HG02623 (cell line): ENCODE measurements at regions not wholly inside any gene's neighbourhood (a gene's known extent, or its start where the extent isn't known, plus 50 kb on each side); places are given as distances from the start of the nearest gene placed in this dataset.

Source experiments
- ATAC-seq: cut with Tn5 transposase; IDR thresholded peaks from one replicate; pipeline ENCODE4 v1.9.1; 2021; ENCODE audit warnings: moderate library complexity; ENCODE audit not compliant: unreplicated experiment

DNA sequence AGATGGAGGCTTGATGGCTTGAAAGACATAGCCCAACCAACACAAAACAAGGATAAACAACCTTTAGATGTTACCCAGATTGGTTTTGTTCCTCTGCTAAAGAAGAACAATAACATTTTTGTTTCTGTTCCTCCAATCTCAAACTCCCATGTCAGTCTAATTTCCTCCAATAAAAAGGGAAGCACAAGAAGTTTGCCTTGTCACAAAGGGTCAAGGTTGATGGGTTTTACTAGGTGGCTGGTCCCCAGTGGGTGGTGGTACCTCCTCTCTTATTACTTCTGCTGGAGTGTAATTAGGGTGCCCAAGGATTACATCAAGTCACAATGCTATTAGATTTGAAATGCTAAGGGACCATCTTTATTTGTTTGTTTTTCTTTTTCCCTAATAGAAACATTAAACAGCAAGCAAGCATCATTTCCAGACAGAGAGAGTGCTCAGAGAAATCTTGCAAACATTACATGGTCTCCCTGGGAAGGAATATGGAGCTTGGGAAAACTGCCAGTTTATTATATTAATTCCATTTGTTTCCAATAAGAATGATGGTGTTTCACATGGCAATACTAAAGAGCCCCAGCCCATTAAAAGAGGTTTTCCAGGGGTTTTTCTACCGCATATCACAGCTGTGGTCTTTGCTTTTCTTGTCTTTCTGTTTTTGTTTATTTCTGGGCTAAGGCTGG, 78.3 kb upstream of the AOAH start:
- ATAC-seq: no peak

DNA sequence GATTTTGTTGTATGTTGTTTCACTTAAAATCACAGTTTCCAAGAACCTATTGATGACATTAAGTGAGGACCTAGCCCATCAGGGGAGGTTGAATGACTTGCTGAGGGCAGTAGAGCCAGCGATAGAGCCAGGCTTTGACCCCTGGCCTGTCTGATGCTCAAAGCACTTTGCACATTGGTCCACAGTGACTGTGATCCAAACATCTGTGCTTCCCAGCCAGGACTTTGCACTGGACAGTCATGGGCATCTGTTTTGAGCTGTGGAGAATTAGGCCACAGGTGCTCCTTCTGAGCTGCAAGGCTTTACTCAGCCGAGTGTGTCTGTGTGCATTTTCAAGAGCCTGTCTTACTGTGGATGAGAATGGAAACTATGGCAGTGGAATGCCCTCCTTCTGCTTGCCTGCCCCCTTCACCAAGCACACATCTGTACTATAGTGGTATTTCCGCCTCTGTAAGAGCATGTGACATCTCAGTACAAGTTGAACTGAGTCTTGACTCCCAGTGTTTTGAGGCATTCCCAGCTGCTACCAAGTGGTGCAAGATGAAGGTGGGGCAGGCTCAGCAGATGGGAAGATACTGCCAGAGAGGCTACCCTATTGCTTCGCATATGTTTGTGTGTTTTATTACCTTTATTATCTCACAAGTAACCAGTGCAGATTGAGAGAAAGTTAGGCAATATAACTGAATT, 72.7 kb upstream of the AOAH start:
- no peak for ATAC-seq

DNA sequence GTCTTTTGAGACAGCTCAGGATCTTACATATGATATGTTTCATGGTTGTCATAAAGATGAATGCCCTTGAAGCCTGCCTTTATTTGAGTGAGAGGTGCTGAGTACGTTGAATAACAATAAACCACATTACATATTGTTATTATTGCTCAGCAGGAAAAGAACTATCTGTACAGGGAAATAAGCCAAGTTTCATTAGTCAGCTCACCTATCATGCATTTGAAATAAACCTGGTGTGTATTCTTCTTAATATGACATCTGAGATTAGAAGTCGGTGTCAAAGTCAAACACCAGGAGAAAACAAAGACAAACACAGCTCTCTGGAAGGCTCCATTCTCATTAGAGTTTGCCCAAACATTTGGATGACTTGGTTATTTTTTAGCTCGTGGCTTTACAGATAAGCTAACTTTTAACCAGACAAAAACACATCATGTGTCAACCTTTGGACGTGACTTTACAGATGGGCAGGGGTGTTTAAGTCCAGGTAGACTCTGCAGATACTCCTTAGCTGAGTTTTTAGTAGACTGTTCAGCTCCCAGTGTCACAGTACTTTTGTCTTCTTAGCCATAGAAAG, 71.2 kb upstream of the AOAH start:
- no peak for ATAC-seq

DNA sequence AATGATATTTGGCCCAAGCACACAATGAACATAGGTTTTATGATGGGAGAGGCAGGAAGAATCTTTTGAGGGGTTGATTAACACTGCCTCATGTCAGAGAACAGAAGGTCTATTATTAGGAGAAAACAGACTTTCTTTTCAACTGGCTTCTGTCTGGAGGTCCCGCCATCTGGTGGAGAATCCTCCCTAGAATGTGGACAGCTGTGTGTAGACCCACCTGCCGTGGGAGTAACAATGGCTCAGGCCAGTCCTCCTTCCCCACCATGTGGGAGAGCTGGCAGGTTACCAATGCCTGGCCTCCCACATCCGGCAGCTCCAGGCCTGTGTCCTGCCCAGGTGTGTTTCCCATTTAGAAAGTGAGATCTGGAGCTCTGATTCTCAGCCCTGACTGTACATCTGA, 70.4 kb upstream of the AOAH start:
- no peak for ATAC-seq

DNA sequence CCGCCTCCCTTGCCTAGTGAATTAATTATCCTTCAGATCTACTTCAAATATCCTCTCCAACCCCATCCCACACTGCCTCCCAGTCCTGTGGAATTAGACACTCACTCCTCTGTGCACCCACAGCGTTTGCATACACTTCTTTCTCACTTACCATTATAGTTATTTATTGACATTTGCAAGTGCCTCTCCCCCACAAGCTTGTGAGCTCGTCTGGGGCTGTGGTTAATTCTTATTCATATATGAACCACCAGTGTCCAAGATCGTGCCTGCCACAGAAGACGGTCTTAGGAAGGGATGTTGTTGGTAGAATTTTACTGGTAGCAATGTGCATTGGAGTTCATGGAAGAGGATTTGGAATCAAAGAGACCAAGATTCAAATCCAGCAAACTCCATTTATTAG, 68.1 kb upstream of the AOAH start:
- no peak for ATAC-seq

DNA sequence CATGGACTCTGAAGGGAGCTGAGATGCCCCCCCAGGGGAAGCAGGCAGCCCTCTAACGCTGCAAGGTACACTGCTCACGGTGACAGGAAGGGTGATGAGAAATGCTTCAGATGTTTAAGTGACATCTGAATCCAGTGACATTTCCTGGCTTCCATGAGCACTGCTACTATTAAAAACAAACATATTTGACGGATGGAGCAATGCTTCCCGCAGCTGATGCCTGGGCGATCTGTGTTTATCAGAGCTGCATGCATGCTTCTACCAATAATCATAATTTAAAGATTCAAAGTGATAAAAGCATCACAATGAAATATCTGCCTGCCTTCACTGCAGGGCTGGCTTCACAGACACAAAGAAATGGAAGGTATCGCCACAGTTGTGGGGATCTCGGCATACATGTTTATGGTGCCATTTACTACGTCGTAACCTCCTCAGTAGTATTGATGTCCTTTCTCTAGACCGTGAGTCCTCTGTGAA, 66.1 kb upstream of the AOAH start:
- ATAC-seq: no peak

DNA sequence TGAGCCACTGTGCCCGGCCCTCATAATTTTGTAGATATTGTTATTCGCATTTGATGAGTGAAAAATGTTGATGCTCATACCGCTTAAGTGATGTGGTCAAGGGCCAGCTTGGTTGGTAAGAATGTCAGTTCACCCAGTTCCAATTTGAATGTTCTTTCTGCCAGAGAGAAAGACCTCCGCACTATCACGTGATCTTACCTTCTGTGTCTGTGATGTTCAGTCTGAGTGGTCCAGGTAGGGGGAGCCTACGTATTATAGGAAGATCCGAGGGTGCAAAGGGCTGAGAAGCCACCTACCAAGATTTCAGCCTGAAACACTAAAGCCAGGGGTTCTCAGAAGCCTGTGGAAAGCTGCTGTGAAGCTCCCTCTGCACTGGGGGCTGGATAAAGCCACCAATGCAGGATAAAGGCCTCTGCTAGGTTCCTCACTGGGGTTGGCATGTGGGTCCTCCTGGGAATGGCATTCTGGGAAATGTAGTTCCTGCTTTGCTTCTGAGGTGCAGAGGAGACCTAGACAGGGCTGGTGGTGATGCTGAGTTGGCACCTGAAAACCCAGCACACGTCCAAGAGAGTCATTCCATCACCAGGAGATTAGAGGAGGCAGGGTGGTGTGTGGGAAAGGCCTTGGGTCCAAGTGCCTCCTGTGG, 64.7 kb upstream of the AOAH start:
- ATAC-seq: no peak

DNA sequence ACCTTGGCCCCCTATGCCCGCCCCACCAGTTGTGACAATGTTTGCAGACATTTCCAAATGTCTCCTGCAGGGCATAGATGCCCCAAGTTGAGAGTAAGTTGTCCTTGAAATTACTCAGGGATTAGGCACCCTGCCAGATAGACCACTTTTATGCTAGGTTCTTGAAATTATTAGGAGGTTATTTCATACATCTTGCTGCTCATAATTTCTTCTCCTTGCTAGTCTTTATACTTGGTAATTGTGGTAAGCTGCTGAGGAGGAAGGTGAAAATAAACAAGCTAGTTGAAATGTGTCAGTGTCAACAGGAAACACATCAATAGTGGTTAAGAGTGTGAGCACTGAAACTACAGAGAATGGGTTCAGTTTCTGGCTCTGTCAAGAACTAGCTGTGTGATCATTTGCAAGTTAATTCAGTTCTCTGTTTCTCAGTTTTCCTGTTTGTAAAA, 63.7 kb upstream of the AOAH start:
- no peak for ATAC-seq

DNA sequence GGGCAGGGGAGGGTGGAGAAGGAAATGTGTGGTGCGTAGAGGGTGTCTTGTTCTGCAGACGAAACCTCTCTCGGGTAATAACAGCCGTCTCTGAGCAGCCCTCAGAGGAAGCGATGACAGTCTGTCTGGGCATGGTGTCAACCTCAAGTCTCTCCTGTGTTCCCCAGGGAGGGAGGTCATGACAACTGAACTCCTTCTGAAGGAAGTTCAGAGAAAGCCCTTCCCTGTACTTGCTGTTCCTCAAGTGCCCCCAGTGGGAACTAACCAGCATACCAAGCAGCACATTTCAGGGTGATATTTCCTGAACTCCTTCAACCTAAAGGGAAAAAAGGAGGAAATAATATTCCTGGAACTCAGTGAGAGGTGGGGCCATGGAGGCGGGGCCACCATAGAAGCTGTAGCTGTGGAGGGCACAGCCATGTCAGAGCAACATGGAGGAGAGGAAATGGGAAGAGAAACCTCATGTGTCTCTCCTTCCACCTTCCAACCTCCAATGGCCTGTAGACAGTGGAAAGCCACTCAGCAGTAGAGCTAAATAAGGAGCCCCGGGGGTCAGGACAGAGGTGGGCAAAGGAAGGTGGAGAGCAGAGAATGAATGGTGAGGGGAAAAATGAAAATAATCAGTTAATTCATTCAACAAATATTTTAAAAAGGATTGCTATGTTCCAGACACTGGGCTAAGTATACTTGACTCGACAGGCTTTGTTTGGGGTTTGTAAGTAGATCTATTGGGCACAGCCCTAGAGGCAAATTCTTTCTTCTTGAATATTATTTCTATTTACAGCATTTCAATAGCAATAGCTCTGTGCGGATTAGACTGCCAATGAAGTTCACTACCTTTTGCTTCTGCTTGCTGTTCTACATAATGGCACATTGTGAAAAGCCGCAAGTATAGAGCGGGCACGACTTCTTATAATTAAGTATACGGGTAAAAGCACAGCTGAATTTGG, 61.0 kb upstream of the AOAH start:
- peak; percentile 96 for ATAC-seq

DNA sequence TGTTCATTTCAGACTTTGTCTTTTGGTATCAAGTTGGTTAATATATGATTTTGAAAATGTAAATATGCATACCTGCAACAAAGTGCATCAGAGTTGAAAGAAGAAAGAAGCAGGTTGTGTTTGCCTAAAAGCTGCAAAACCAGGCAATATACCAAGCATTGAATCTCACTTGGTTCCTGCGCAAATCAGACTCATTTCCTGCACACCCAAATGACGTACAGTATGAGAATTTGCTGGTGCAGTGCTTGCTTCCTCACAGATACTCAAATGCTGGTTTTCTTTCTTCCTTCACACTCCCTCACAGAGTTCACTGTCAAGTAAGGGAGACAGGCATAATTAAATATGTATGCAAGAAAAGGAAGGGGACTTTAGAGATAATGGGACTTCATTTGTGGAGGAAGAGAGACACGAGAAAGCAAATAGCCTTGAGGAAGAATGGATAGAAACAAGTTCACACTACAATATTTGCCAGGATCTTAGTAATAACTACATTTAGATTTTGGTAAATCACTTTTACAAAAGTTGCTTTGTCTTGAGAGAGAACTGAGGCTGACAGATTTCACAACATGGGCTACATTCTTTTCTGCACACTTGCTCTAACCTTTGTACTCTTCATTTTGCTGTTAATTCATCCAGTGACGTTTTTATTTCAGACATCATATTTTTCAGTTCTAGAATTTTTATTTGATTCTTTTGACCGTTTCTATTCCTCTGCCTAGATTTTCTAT, 56.9 kb upstream of the AOAH start:
- ATAC-seq: no peak

DNA sequence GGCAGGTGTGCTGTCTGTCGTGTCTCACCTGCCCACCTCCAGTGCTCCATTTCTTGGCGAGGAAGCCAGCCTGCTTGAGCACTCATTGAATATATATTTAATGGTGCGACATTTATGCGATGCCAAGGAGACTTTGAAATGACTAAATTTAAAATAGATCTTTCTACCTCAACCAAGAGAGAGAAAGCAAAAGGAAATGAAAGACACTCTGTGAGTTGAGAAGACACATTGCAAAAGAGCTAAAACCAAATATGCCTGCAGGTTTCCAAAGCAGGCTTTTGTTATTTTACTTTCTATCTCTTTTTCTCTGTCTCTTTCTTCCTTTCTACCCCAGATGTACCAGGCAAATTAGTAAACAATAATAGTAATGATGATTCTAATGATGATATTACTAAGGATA, 53.6 kb upstream of the AOAH start:
- no peak for ATAC-seq

DNA sequence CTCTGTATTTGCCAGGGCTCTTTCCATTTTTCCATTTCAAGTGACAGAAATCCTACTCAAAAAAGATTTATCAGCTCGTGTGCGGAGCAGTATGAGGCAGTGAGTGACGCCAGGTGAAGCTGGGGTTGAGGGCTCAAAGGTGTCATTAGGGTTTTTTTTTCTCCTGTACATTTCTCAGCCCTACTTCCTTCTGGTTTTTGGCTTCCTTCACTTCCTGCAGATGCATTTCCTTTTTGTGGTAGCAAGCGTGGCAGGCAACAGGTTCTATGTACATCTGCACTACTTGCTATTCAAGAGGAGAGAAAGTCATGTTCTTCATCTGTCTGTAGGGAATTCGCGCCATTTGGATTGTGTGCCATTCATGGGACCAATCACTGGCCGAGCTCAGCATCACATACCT, 52.8 kb upstream of the AOAH start:
- ATAC-seq: no peak

DNA sequence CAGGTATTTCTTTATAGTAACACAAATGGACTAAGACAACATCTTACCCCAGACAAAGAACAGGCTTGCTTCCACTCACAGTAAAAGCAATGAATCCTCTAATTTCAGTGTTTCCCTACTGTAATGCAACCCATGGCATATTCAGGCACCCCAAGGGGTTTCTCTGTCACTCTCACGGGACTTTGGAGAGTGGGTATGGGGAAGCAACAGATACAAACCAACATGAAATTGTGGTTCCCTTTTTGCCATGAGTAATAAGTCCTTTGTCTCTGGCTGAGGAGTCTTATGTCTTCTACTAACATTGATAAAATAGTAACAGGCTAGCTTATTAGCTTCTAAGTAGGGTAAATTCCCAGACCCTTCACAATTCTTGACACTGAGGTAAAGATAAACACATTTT, 51.4 kb upstream of the AOAH start:
- no peak for ATAC-seq

DNA sequence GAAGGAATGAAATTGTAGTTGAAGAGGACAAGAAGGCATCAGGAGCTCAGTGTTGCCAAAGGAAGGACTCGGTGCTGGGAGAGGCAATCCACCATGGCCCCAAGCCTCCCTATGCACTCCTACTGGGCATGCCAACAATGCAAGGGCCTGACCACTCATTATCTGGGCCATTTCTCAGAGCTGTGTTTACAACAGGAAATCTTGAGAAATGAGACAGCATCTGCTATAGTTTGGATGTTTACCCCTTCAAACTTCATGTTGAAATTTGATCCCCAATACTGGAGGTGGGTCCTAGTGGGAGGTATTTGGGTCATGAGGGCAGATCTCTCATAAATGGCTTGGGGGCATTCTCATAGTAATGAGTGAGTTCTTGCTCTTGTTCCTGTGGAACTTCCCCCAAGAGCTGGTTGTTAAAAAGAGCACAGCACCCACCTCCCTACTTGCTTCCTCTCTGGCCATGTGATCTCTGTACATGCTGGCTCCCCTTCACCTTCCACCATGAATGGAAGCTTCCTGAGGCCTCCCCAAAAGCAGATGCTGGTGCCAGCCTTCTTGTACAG, 50.8 kb upstream of the AOAH start:
- ATAC-seq: no peak
